ENCODE measurements at regions not wholly inside any gene's neighbourhood (a gene's known extent, or its start where the extent isn't known, plus 50 kb on each side); places are given as distances from the start of the nearest gene placed in this dataset.

GRCh38 chr3:177672252-177672911 lies 475.1 kb upstream of the TBL1XR1 start:
- TF ChIP-seq CTCF (IDR thresholded peaks at IDR 0.05 in 8 of 11, conservative IDR thresholded peaks at IDR 0.05 in 3 of 11) (no peak), POLR2AphosphoS5 (IDR thresholded peaks at IDR 0.05) (no peak)

Measured in spleen (tissue), 7 donors.